ENCODE measurements at regions not wholly inside any gene's neighbourhood (a gene's known extent, or its start where the extent isn't known, plus 50 kb on each side); places are given as distances from the start of the nearest gene placed in this dataset.

DNA sequence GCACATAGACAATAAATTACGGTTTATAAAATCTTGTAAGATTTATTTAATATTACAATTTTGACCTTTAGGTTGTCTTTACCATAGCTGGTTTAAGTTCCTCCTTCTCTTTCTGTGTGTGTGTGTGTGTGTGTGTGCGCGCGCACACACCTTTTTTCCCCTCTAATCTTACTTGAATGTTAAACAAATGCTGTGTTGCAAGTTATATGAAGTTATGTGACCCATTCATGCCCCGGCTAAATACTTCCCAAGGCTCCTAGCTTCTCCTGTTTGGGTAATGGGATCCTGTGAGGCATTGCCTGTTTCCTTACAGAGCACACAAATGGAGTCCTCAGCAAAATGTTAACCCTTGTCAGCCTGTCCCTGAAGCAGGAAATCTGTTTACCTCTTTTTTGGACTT is 125.6 kb upstream of the ZNF608 start:
- TF ChIP-seq POLR2A (IDR thresholded peaks at IDR 0.05): no peak
- TF ChIP-seq, protein P1, sequence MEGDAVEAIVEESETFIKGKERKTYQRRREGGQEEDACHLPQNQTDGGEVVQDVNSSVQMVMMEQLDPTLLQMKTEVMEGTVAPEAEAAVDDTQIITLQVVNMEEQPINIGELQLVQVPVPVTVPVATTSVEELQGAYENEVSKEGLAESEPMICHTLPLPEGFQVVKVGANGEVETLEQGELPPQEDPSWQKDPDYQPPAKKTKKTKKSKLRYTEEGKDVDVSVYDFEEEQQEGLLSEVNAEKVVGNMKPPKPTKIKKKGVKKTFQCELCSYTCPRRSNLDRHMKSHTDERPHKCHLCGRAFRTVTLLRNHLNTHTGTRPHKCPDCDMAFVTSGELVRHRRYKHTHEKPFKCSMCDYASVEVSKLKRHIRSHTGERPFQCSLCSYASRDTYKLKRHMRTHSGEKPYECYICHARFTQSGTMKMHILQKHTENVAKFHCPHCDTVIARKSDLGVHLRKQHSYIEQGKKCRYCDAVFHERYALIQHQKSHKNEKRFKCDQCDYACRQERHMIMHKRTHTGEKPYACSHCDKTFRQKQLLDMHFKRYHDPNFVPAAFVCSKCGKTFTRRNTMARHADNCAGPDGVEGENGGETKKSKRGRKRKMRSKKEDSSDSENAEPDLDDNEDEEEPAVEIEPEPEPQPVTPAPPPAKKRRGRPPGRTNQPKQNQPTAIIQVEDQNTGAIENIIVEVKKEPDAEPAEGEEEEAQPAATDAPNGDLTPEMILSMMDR (IDR thresholded peaks at IDR 0.05): no peak
